ENCODE measurements at regions not wholly inside any gene's neighbourhood (a gene's known extent, or its start where the extent isn't known, plus 50 kb on each side); places are given as distances from the start of the nearest gene placed in this dataset.

DNA sequence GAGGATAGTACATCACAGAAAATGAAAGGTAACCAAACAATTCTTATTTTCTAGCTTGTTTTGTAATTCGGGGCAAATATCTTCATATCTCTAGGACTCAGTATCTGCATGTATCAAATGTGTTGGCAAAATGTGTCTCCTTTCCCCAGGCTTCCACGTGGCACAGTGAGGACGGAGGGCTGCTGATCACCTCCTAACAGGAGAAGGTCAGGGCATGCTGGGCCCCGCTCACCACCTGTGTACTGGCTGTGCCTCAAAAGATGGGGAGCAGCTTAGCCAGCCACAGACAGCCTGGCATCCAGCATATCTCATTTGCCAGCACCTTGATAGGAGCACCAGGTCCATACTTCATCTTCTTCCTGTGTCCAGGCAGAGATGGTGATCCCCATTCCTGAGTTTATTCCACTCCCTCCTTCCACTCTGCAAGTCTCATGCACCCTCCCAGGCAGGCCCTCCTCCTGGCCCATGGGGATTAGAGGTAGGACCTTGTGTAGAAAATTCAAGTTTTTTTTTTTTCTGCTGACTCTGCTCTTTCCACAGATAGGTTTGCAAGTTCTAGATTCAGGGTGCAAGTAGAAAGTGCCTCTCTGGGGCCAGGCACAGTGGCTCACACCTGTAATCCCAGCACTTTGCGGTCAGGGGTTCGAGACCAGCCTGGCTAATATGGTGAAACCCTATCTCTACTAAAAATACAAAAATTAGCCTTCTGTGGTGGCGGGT lies 1639.0 kb upstream of the SLC10A2 start:
- no peak for ATAC-seq
- Mint-ChIP-seq H3K4me1 (no peaks in the 10 kb centered on the region), H3K4me3 (no peak overlapping the region)

DNA sequence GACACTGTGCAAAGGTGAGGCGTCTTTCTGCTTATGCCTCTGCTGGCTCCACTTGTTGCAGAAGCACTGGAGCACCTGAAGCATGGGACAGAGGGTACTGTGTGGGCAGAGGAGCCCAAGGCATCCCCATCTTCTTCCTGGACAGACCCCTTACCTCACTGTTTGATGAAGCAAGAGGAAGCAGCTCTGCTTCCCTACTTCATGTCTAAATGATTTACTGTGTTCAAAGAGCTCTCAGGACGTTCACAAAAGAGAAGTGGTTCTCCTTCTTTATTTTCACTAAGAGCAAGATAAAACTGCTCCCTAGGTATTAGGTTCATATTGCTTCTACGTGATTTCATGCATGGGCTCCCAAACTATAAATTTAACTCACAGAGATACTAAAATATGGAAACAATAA lies 1635.4 kb upstream of the SLC10A2 start:
- H3K9me3 Mint-ChIP-seq = peaks cover 5% of the 10 kb centered on the region
- H3K27me3 Mint-ChIP-seq = no peaks in the 10 kb centered on the region
- no peak overlapping the region for H3K27ac Mint-ChIP-seq
- H3K4me1 Mint-ChIP-seq = no peaks in the 10 kb centered on the region
- no peak overlapping the region for H3K4me3 Mint-ChIP-seq
- no peaks in the 10 kb centered on the region for H3K36me3 Mint-ChIP-seq
- no peak for ATAC-seq

More for the DNA sequence above, 1639.0 kb upstream of the SLC10A2 start:
- Mint-ChIP-seq H3K27ac (no peak overlapping the region), H3K36me3 (no peaks in the 10 kb centered on the region), H3K9me3 (peaks cover 2% of the 10 kb centered on the region), H3K27me3 (no peaks in the 10 kb centered on the region)

DNA sequence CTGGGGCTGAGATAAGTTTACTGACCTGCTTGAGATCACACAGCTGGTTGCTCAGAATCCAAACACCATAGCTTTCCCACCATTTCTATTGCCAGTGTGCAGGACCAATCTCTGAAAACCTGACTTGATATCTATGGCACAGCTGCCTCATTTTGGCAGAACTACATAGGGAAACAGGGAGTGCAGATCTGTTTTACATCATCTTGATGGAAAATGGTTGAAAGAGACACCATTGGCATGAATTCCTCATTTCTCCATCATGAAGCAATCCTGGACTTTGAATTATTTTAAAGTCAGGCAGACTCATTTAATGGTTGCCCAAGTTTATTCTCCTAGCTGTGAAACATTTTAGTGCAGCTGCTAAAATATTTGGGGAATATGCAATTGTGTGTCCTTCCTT lies 1628.2 kb upstream of the SLC10A2 start:
- Mint-ChIP-seq H3K9me3 (peaks cover 6% of the 10 kb centered on the region), H3K27me3 (no peaks in the 10 kb centered on the region), H3K36me3 (no peaks in the 10 kb centered on the region), H3K4me1 (no peaks in the 10 kb centered on the region), H3K27ac (no peak overlapping the region), H3K4me3 (no peak overlapping the region)
- no peak for ATAC-seq

DNA sequence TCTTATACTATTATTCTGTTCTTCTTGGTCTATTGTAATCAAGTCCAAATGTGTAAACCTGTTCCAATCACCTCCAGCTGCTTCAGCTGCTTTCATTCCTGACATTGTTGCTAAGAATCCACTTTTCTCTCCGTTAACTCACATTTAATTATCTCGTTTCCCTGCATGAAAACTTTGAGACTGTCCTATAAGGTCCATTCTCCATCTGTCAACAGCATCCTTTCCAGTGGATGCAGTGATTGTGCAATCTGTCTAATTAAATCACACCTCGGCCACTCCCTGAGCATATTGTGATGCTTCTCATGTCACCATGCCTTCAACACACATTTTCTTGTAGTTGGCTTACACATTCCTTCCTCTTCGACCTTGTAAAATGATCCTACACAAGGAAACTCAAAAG lies 1626.9 kb upstream of the SLC10A2 start:
- Mint-ChIP-seq H3K27me3 (no peaks in the 10 kb centered on the region), H3K4me1 (no peaks in the 10 kb centered on the region), H3K9me3 (peaks cover 6% of the 10 kb centered on the region), H3K27ac (no peak overlapping the region), H3K4me3 (no peak overlapping the region), H3K36me3 (no peaks in the 10 kb centered on the region)
- no peak for ATAC-seq

DNA sequence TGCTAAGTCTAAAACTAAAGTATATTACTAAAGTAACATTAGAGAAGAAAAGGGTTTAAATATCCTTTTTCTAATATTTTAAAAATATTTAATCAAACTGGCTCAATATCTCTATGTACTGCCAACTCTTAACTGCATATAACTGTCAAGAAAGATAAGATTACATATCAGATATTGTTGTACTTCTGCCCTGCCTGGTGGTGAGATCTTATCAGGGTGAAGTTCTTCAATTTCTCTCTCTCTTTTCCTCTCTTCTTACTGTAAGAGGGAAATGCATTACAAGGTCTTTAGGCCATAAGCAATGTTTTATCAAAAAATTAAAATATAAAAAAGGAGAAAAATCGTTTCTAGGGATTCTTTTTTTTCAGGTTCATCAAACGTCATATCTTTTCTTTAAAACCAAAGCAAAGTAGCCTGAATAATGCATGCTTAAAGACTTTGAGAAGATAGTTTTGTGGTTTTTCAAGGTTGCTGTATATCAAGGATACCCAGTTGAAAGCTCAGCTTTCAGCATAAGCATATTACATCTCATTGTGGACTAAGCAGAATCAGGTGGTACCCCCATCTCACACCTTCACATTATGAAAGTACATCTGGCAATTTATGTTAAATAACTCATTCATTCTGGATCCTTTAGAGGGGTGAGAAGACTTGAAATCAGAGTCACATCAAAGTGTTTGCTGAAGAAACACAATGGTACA lies 1625.7 kb upstream of the SLC10A2 start:
- Mint-ChIP-seq H3K36me3 (no peaks in the 10 kb centered on the region), H3K27me3 (no peaks in the 10 kb centered on the region), H3K27ac (no peak overlapping the region), H3K4me3 (no peak overlapping the region), H3K4me1 (no peaks in the 10 kb centered on the region), H3K9me3 (peaks cover 3% of the 10 kb centered on the region)
- no peak for ATAC-seq

DNA sequence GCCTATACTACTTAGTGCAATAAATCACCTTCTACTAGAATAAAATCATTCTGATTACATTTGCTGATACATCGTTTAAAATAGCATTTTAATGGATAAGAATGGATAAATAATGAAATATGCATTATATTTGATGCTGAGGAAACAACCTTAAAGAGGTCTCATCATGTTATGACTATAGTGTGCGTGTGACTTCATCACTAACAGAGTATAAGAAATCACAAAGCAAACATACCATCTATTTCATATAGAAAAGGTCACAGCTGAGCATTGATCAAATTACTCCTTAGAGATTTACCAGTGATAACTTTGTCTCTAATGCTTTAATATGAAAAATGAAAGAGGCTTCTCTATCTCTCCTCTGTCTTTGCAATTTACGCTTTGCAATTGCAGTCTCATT lies 1620.3 kb upstream of the SLC10A2 start:
- Mint-ChIP-seq H3K27ac (no peak overlapping the region), H3K27me3 (no peaks in the 10 kb centered on the region), H3K36me3 (no peaks in the 10 kb centered on the region), H3K4me3 (no peak overlapping the region), H3K9me3 (peaks cover 4% of the 10 kb centered on the region), H3K4me1 (no peaks in the 10 kb centered on the region)
- ATAC-seq = no peak

DNA sequence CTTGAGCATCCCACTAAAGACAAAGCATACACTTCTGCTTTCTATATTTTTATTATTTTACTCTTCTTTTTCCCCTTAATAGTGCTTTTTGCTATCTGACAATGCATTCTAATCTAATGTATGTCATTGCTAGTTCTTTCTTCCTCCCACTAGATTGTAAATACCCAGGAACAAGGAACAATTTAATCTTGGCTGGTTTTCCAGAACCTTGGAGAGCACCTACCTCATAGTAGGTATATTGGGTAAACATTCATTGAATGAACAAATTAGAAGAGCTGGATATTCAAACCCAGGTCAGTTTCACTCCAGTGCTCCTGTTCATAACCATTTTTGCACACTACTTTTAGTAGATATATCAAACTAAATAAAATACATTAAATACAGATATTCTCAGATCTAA lies 1617.6 kb upstream of the SLC10A2 start:
- ATAC-seq = no peak
- no peaks in the 10 kb centered on the region for H3K36me3 Mint-ChIP-seq
- H3K4me1 Mint-ChIP-seq = no peaks in the 10 kb centered on the region
- no peak overlapping the region for H3K4me3 Mint-ChIP-seq
- peaks cover 4% of the 10 kb centered on the region for H3K9me3 Mint-ChIP-seq
- H3K27ac Mint-ChIP-seq = no peak overlapping the region
- H3K27me3 Mint-ChIP-seq = no peaks in the 10 kb centered on the region

DNA sequence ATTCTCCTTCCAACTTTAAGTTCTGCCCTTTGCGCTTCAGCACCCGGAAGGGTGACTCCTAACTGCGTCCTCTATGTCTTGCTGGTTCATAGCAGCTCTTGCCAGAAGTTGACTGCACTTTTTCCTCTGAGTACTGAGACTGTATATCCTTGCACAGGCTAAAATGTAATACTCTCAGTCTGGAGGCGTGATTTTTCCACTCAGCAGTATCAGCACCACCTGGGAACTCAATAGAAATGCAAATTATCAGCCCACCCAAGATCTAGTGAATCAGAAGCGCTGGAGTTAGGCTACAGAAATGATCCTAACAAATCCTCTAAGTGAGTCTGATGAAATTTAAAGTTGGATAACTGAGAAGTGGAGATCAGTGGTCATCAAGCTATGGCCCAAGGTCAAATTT lies 1611.9 kb upstream of the SLC10A2 start:
- no peak for ATAC-seq
- Mint-ChIP-seq H3K9me3 (peaks cover 13% of the 10 kb centered on the region), H3K4me3 (no peak overlapping the region), H3K27ac (no peak overlapping the region), H3K4me1 (no peaks in the 10 kb centered on the region), H3K27me3 (no peaks in the 10 kb centered on the region), H3K36me3 (no peaks in the 10 kb centered on the region)

DNA sequence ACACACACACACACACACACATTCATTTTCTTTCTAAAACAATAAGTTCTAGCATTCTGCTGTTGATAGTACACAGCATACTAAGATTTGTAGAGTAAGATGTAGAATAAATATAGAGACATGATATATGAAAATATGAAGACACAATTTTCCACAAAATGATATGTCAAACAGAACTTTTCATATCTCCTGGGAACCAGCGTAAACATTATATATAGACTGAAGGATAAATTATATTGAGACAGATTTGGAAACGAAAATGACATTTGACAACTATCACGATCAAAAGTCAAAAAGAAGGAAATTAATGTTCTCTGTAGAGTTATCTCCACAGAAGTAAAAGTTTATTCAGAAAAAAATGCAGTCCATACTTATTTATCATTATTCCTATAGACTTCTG lies 1605.7 kb upstream of the SLC10A2 start:
- no peaks in the 10 kb centered on the region for H3K4me1 Mint-ChIP-seq
- no peak overlapping the region for H3K27ac Mint-ChIP-seq
- no peak overlapping the region for H3K4me3 Mint-ChIP-seq

DNA sequence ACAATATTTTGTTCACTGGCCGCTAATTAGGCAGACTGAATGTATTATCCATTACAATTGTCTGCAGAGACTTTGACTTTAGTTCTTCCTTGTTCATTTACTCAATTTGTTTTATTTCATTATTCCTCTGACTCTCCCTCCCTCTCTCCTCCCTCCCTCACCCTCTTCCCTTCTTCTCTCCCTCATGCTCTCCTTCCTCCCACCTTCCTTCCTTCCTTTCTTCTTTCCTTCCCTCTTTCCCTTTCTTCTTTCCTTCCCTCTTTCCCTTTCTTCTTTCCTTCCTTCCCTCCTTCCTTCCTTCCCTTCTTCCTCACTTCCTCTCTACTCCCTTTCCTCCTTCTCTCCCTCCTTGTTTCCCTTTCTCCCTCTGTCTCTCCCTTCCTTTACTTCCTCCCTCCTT lies 1591.0 kb upstream of the SLC10A2 start:
- H3K36me3 Mint-ChIP-seq = no peaks in the 10 kb centered on the region
- peaks cover 7% of the 10 kb centered on the region for H3K9me3 Mint-ChIP-seq
- no peaks in the 10 kb centered on the region for H3K27me3 Mint-ChIP-seq
- H3K4me3 Mint-ChIP-seq = no peak overlapping the region
- H3K27ac Mint-ChIP-seq = no peak overlapping the region
- ATAC-seq = no peak
- no peaks in the 10 kb centered on the region for H3K4me1 Mint-ChIP-seq

More for the DNA sequence above, 1605.7 kb upstream of the SLC10A2 start:
- no peak for ATAC-seq
- H3K9me3 Mint-ChIP-seq = peaks cover 12% of the 10 kb centered on the region
- no peaks in the 10 kb centered on the region for H3K27me3 Mint-ChIP-seq
- no peaks in the 10 kb centered on the region for H3K36me3 Mint-ChIP-seq

DNA sequence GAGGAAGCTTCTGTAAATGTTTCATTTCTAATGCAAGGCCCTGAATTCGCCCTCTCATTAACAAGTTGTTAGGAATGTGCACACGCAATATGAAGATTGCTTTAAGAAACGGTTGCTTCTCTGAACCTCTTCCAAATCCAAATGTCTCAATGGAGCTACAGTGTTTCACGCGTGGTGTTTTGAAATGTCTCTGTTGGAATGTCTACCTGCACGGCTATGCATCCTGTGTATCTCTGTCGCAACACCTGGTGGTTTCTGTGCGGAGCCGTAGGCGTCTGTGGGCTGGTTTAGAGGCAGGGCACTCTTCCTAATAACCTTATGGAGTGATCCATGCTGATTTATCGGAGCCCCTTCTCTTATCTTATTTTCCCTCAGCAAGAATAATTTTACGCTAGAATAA lies 1584.2 kb upstream of the SLC10A2 start:
- Mint-ChIP-seq H3K4me1 (no peaks in the 10 kb centered on the region), H3K4me3 (no peak overlapping the region), H3K36me3 (no peaks in the 10 kb centered on the region), H3K9me3 (peaks cover 3% of the 10 kb centered on the region), H3K27ac (no peak overlapping the region), H3K27me3 (no peaks in the 10 kb centered on the region)
- ATAC-seq = no peak

DNA sequence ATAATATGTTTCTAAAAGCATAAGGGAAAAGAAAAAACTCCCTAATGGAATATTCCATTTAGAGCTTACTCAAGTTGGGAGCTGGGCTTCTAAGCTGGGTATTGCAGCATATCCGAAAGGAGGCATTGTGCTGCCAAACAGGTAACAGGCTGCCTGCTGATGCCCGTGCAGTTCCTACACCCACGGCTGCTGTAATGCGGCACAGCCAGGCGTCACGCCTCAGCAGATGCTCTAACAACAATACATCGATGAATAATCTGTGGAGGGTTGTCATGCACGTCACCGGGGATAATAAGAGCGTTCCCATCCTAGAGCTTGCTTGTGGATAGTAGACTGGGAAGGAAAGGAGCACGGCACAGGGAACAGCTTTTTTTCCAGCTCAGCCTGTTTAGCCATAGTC lies 1582.1 kb upstream of the SLC10A2 start:
- no peak overlapping the region for H3K4me3 Mint-ChIP-seq
- peaks cover under 1% of the 10 kb centered on the region for H3K9me3 Mint-ChIP-seq
- no peak for ATAC-seq
- H3K27me3 Mint-ChIP-seq = no peaks in the 10 kb centered on the region
- no peak overlapping the region for H3K27ac Mint-ChIP-seq
- no peaks in the 10 kb centered on the region for H3K36me3 Mint-ChIP-seq
- no peaks in the 10 kb centered on the region for H3K4me1 Mint-ChIP-seq

DNA sequence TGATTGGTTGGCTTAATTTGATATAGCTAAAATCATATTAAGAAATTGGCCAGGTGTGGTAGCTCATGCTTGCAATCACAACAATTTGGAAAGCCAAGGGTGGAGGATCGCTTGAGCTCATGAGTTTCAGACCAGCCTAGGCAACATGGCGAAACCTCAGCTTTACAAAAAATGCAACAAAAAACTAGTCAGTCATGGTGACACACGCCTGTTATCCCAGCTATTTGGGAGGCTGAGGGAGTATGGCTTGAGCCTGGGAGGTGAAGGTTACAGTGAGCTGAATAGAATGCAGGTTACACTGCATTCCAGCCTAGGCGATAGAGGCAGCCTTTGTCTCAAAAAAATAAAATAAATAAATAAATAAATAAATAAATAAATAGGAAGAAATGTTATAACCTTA lies 1579.6 kb upstream of the SLC10A2 start:
- Mint-ChIP-seq H3K9me3 (no peaks in the 10 kb centered on the region), H3K4me1 (no peaks in the 10 kb centered on the region), H3K27ac (no peak overlapping the region), H3K27me3 (no peaks in the 10 kb centered on the region), H3K4me3 (no peak overlapping the region), H3K36me3 (no peaks in the 10 kb centered on the region)
- ATAC-seq = no peak

DNA sequence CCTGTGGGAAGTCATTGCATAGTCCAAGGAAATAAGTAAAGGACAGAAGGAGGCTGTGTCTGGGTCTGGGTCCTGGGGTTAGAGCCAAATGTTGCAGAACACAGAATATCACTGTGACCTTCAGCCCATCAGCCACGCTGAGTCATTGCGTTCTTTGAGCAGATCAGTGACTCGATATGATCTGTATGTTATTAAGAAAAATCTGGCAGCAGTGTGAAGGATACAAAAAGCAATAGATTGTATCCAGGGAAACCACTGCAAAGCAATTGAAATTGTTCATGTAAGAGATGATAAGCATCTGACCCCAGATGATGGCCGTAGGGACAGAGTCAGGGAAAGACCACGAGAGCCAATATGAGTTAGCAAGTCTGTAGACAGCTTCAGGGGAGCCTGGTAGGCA lies 1575.1 kb upstream of the SLC10A2 start:
- no peak for ATAC-seq
- H3K4me3 Mint-ChIP-seq = no peak overlapping the region
- no peaks in the 10 kb centered on the region for H3K4me1 Mint-ChIP-seq
- no peaks in the 10 kb centered on the region for H3K36me3 Mint-ChIP-seq
- H3K9me3 Mint-ChIP-seq = no peaks in the 10 kb centered on the region
- H3K27ac Mint-ChIP-seq = no peak overlapping the region
- H3K27me3 Mint-ChIP-seq = no peaks in the 10 kb centered on the region

DNA sequence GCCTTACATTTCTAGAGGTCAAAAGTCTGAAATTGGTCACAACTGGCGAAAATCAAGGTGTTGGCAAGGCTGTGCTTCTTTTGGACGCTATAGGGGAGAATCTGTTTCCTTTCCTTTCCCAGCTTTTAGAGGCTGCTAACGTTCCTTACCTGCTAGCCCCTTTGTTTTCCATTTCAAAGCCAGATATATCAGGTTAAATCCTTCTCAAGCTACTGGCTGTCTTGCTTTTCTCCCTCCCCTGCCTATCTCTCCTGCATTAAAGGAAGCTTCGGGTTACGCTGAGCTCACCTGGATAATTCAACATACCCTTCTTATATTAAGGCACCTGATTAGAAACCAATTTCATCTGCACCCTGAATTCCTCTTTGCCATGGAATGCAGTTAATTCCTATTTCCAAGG lies 1569.7 kb upstream of the SLC10A2 start:
- H3K4me3 Mint-ChIP-seq = no peak overlapping the region
- no peak for ATAC-seq
- H3K4me1 Mint-ChIP-seq = no peaks in the 10 kb centered on the region
- H3K27ac Mint-ChIP-seq = no peak overlapping the region
- H3K36me3 Mint-ChIP-seq = no peaks in the 10 kb centered on the region
- no peaks in the 10 kb centered on the region for H3K27me3 Mint-ChIP-seq
- H3K9me3 Mint-ChIP-seq = no peaks in the 10 kb centered on the region

DNA sequence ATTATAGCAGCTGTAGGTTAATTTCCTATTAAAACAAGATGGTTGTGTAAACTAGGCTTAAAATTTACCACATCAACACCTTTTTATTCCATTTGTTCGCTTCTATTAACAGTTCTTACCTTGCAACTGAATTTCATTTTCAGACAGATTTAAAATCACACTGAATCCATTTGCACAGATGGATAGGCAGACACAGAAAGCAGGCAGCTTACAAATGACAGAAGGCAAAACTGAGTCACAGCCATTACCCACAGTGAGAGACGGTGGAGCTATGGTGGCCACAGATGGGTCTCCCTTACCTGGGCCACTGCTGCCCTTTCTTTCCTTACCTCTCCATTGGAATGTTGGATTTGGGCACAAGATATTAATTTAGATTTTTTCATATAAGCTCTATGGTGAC lies 1567.8 kb upstream of the SLC10A2 start:
- no peak for ATAC-seq
- Mint-ChIP-seq H3K27ac (no peak overlapping the region), H3K4me3 (no peak overlapping the region), H3K27me3 (no peaks in the 10 kb centered on the region), H3K36me3 (no peaks in the 10 kb centered on the region), H3K9me3 (no peaks in the 10 kb centered on the region), H3K4me1 (no peaks in the 10 kb centered on the region)
